GM12892 (cell line): ENCODE measurements at regions not wholly inside any gene's neighbourhood (a gene's known extent, or its start where the extent isn't known, plus 50 kb on each side); places are given as distances from the start of the nearest gene placed in this dataset.

Experiments
- POLR2A ChIP-seq: IDR thresholded peaks from 2 replicates; pipeline ENCODE4 v1.6.1; 2011; ENCODE audit warnings: low read depth, low read length, control low read depth
- POLR2AphosphoS5 ChIP-seq: IDR thresholded peaks from 2 replicates; pipeline ENCODE4 v1.6.1; 2011; ENCODE audit warnings: low read depth, low read length, control low read depth
- TAF1 ChIP-seq: IDR thresholded peaks from 2 replicates; pipeline ENCODE4 v1.6.1; 2011; ENCODE audit warnings: low read depth, mild to moderate bottlenecking, control low read depth, low read length, borderline replicate concordance

DNA sequence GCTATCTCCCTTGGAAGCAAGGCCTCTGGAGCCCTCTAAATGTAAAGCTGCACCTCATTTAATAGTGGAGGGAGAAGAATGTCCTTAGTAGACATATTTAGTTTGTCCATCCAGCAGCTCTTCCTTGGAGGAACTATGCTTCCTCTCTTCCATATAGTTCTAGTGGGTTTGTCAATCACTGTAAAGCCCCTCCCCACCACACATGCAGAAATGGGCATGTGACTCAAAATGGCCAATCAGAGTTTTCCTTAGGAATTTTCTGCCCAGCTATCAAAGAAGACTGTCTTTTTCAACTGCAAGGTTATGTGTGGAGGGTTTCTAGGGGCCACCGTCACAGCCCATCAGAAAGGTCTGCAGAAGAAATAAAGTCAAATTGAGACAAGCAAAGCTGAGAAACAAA, 175.5 kb downstream of the MIS18A start:
- TF ChIP-seq POLR2AphosphoS5 (no peak), POLR2A (no peak), TAF1 (no peak)
